ENCODE measurements at regions not wholly inside any gene's neighbourhood (a gene's known extent, or its start where the extent isn't known, plus 50 kb on each side); places are given as distances from the start of the nearest gene placed in this dataset.
A peak's percentile ranks its signal among the peaks of the same experiment; 100 is the strongest.
"Not testable (repeated sequence)": the region's sequence is repeated elsewhere in the genome, so short reads cannot be mapped to it uniquely, and the experiment has no call there.

GRCh38 chr5:40453689-40454088 lies 226.0 kb upstream of the PTGER4 start:
- DNase-seq, result peak; percentile 83

GRCh38 chr5:40452874-40453624 lies 226.7 kb upstream of the PTGER4 start:
- no peak for DNase-seq

GRCh38 chr5:40447438-40447837 lies 232.3 kb upstream of the PTGER4 start:
- DNase-seq, result no peak

- no peak for DNase-seq
Measured at GRCh38 chr5:40446910-40447309, 232.8 kb upstream of the PTGER4 start.

- no peak for DNase-seq
Measured at GRCh38 chr5:40442346-40442745, 237.4 kb upstream of the PTGER4 start.

- DNase-seq, result no peak
Measured at GRCh38 chr5:40441733-40442132, 238.0 kb upstream of the PTGER4 start.

- DNase-seq, result no peak
Measured at GRCh38 chr5:40440746-40441145, 239.0 kb upstream of the PTGER4 start.

GRCh38 chr5:40439103-40439502 lies 240.6 kb upstream of the PTGER4 start:
- DNase-seq, result peak; percentile 0

GRCh38 chr5:40438646-40439045 lies 241.1 kb upstream of the PTGER4 start:
- DNase-seq, result not testable (repeated sequence)

GRCh38 chr5:40437452-40437861 lies 242.3 kb upstream of the PTGER4 start:
- DNase-seq, result no peak

- no peak for DNase-seq
Measured at GRCh38 chr5:40436535-40437237, 243.0 kb upstream of the PTGER4 start.

- DNase-seq, result not testable (repeated sequence)
Measured at GRCh38 chr5:40435706-40436105, 244.0 kb upstream of the PTGER4 start.

GRCh38 chr5:40432836-40433235 lies 246.9 kb upstream of the PTGER4 start:
- no peak for DNase-seq

GRCh38 chr5:40431734-40432133 lies 248.0 kb upstream of the PTGER4 start:
- DNase-seq, result no peak

GRCh38 chr5:40430101-40430710 lies 249.5 kb upstream of the PTGER4 start:
- no peak for DNase-seq

GRCh38 chr5:40429258-40430100 lies 250.2 kb upstream of the PTGER4 start:
- no peak for DNase-seq

GRCh38 chr5:40428815-40429214 lies 250.9 kb upstream of the PTGER4 start:
- no peak for DNase-seq

GRCh38 chr5:40428126-40428525 lies 251.6 kb upstream of the PTGER4 start:
- no peak for DNase-seq

GRCh38 chr5:40417046-40417810 lies 262.5 kb upstream of the PTGER4 start:
- DNase-seq, result not testable (repeated sequence)

GRCh38 chr5:40416588-40416987 lies 263.1 kb upstream of the PTGER4 start:
- no peak for DNase-seq

- DNase-seq, result no peak
Measured at GRCh38 chr5:40416098-40416497, 263.6 kb upstream of the PTGER4 start.

GRCh38 chr5:40414922-40415321 lies 264.8 kb upstream of the PTGER4 start:
- DNase-seq, result no peak
